Trophoblast cell (in vitro differentiated cells and primary cell): ENCODE measurements at regions not wholly inside any gene's neighbourhood (a gene's known extent, or its start where the extent isn't known, plus 50 kb on each side); places are given as distances from the start of the nearest gene placed in this dataset.

Experiments
- DNase-seq, 2 donors: peaks; one replicate each; pipeline ENCODE4 v3.0.0-alpha.2; 2016
- H2AFZ ChIP-seq: 2 replicates; pipeline ENCODE4 v1.6.1; 2013; ENCODE audit warnings: low read length, moderate library complexity, mild to moderate bottlenecking; ENCODE audit not compliant: insufficient read depth, poor library complexity
- H2AK5ac ChIP-seq: 2 replicates; pipeline ENCODE4 v1.6.1; 2013; ENCODE audit warnings: mild to moderate bottlenecking, low read length
- H2BK120ac ChIP-seq: 2 replicates; pipeline ENCODE4 v1.6.1; 2013; ENCODE audit warnings: low read length, mild to moderate bottlenecking, moderate library complexity; ENCODE audit not compliant: insufficient read depth, poor library complexity
- H2BK12ac ChIP-seq: 2 replicates; pipeline ENCODE4 v1.6.1; 2013; ENCODE audit warnings: mild to moderate bottlenecking, low read length, moderate library complexity
- H2BK5ac ChIP-seq: 2 replicates; pipeline ENCODE4 v1.6.1; 2013; ENCODE audit warnings: low read length, low read depth, moderate library complexity, mild to moderate bottlenecking; ENCODE audit not compliant: poor library complexity
- H3K14ac ChIP-seq: 2 replicates; pipeline ENCODE4 v1.6.1; 2013; ENCODE audit warnings: mild to moderate bottlenecking, low read length
- H3K18ac ChIP-seq: 2 replicates; pipeline ENCODE4 v1.6.1; 2013; ENCODE audit warnings: mild to moderate bottlenecking, low read length
- H3K23ac ChIP-seq: 2 replicates; pipeline ENCODE4 v1.6.1; 2013; ENCODE audit warnings: low read length
- H3K27ac ChIP-seq: 2 replicates; pipeline ENCODE4 v1.5.1; 2013; ENCODE audit warnings: low read depth, mild to moderate bottlenecking, inconsistent platforms, low read length, moderate library complexity
- H3K27me3 ChIP-seq: 2 replicates; pipeline ENCODE4 v1.6.1; 2013; ENCODE audit warnings: inconsistent platforms, mild to moderate bottlenecking, low read length, moderate library complexity; ENCODE audit not compliant: insufficient read depth
- H3K36me3 ChIP-seq, 2 experiments: 1 replicate in 1 of 2; 2 replicates in 1 of 2; pipeline ENCODE4 v1.6.1; 2013; ENCODE audit warnings: low read length in 2 of 2, mild to moderate bottlenecking in 2 of 2, moderate library complexity in 1 of 2; ENCODE audit not compliant: insufficient read depth in 2 of 2, control insufficient read depth in 1 of 2
- H3K4ac ChIP-seq: 2 replicates; pipeline ENCODE4 v1.6.1; 2013; ENCODE audit warnings: low read depth, mild to moderate bottlenecking, low read length, moderate library complexity
- H3K4me1 ChIP-seq, 2 experiments: 1 replicate in 1 of 2; 2 replicates in 1 of 2; pipeline ENCODE4 v1.6.1; 2013; ENCODE audit warnings: low read length in 2 of 2, mild to moderate bottlenecking in 2 of 2, moderate library complexity in 1 of 2; ENCODE audit not compliant: insufficient read depth in 2 of 2, control insufficient read depth in 1 of 2
- H3K4me2 ChIP-seq: 2 replicates; pipeline ENCODE4 v1.6.1; 2013; ENCODE audit warnings: inconsistent platforms, mild to moderate bottlenecking, low read length, moderate library complexity
- H3K4me3 ChIP-seq: 2 replicates; pipeline ENCODE4 v1.5.1; 2013; ENCODE audit warnings: mild to moderate bottlenecking, low read depth, low read length, inconsistent platforms
- H3K79me1 ChIP-seq: one replicate; pipeline ENCODE4 v1.6.1; 2013; ENCODE audit warnings: low read length
- H3K79me2 ChIP-seq: 2 replicates; pipeline ENCODE4 v1.6.1; 2013; ENCODE audit warnings: low read length, mild to moderate bottlenecking; ENCODE audit not compliant: control insufficient read depth, insufficient read depth, poor library complexity
- H3K9ac ChIP-seq: 2 replicates; pipeline ENCODE4 v1.6.1; 2013; ENCODE audit warnings: mild to moderate bottlenecking, low read length
- H3K9me3 ChIP-seq: 2 replicates; pipeline ENCODE4 v1.6.1; 2013; ENCODE audit warnings: low read depth, mild to moderate bottlenecking, control low read depth, inconsistent platforms, low read length; ENCODE audit not compliant: insufficient read depth
- H4K12ac ChIP-seq: 2 replicates; pipeline ENCODE4 v1.6.1; 2013; ENCODE audit warnings: low read depth, mild to moderate bottlenecking, low read length, moderate library complexity
- H4K8ac ChIP-seq: 2 replicates; pipeline ENCODE4 v1.6.1; 2013; ENCODE audit warnings: low read depth, mild to moderate bottlenecking, low read length, moderate library complexity
- H4K91ac ChIP-seq: one replicate; pipeline ENCODE4 v1.6.1; 2013; ENCODE audit warnings: low read depth, mild to moderate bottlenecking, low read length, moderate library complexity
- WGBS: extraction: QIAGEN DNeasy Blood & Tissue Kit; methylation state at CpG from one replicate; pipeline ENCODE4 v1.1.7; 2013; ENCODE audit warnings: missing lambda C conversion rate; ENCODE audit not compliant: insufficient read length, insufficient coverage; ENCODE audit errors: extremely low coverage; 5-methylcytosine and 5-hydroxymethylcytosine counted together

- no peak overlapping the region for H3K14ac ChIP-seq
- no peaks in the 10 kb centered on the region for H3K27me3 ChIP-seq
- no peak overlapping the region for H3K27ac ChIP-seq
- no peaks in the 10 kb centered on the region for H3K4me1 ChIP-seq
- H4K91ac ChIP-seq = no peak overlapping the region
- no peak overlapping the region for H2BK120ac ChIP-seq
- no peak overlapping the region for H3K4me3 ChIP-seq
- no peak overlapping the region for H3K23ac ChIP-seq
- no peak overlapping the region for H4K12ac ChIP-seq
- no peak overlapping the region for H3K9ac ChIP-seq
- H3K4me2 ChIP-seq = no peak overlapping the region
- H3K36me3 ChIP-seq = peaks cover 7 to 28% of the 10 kb centered on the region in 2 experiments
- H2BK5ac ChIP-seq = no peak overlapping the region
- no CpG with 5 or more reads among the region's 3 CpGs for WGBS
- peaks cover 3% of the 10 kb centered on the region for H3K9me3 ChIP-seq
- H3K79me1 ChIP-seq = no peaks in the 10 kb centered on the region
- H2AK5ac ChIP-seq = no peak overlapping the region
- no peaks in the 10 kb centered on the region for H3K79me2 ChIP-seq
- no peak overlapping the region for H3K18ac ChIP-seq
- no peak for DNase-seq
- no peak overlapping the region for H4K8ac ChIP-seq
- H2AFZ ChIP-seq = no peak overlapping the region
- H2BK12ac ChIP-seq = no peak overlapping the region
- no peak overlapping the region for H3K4ac ChIP-seq
Measured at GRCh38 chr17:63378411-63379375, 67.4 kb downstream of the CYB561 start.

- Histone ChIP-seq H3K79me1 (no peaks in the 10 kb centered on the region), H3K9ac (no peak overlapping the region), H3K27me3 (no peaks in the 10 kb centered on the region), H3K23ac (no peak overlapping the region), H3K79me2 (no peaks in the 10 kb centered on the region), H2BK120ac (no peak overlapping the region), H2AK5ac (no peak overlapping the region), H3K4me2 (no peak overlapping the region), H3K4ac (no peak overlapping the region), H3K4me1 (no peaks in the 10 kb centered on the region), H4K12ac (no peak overlapping the region), H3K4me3 (no peak overlapping the region), H2AFZ (no peak overlapping the region), H4K8ac (no peak overlapping the region), H2BK12ac (no peak overlapping the region), H2BK5ac (no peak overlapping the region), H3K18ac (no peak overlapping the region), H3K14ac (no peak overlapping the region), H3K9me3 (peaks cover 3% of the 10 kb centered on the region), H4K91ac (no peak overlapping the region), H3K36me3 (peaks cover 9 to 28% of the 10 kb centered on the region in 2 experiments), H3K27ac (no peak overlapping the region)
- no peak for DNase-seq
- WGBS = no CpG with 5 or more reads among the region's 5 CpGs
Measured at GRCh38 chr17:63379636-63380035, 66.5 kb downstream of the CYB561 start.

GRCh38 chr17:63381101-63381729 lies 64.9 kb downstream of the CYB561 start:
- DNase-seq = peak; percentile 34 to 63
- Histone ChIP-seq H4K8ac (no peak overlapping the region), H3K14ac (no peak overlapping the region), H2BK120ac (no peak overlapping the region), H3K4me2 (no peak overlapping the region), H4K12ac (no peak overlapping the region), H2BK5ac (no peak overlapping the region), H3K18ac (no peak overlapping the region), H3K36me3 (peaks cover 9 to 27% of the 10 kb centered on the region in 2 experiments), H2AFZ (no peak overlapping the region), H4K91ac (no peak overlapping the region), H3K9ac (no peak overlapping the region), H3K79me2 (no peaks in the 10 kb centered on the region), H3K9me3 (peaks cover 3% of the 10 kb centered on the region), H2BK12ac (no peak overlapping the region), H2AK5ac (no peak overlapping the region), H3K23ac (no peak overlapping the region), H3K4ac (no peak overlapping the region), H3K4me1 (no peaks in the 10 kb centered on the region), H3K27ac (no peak overlapping the region), H3K79me1 (no peaks in the 10 kb centered on the region), H3K4me3 (no peak overlapping the region), H3K27me3 (no peaks in the 10 kb centered on the region)
- WGBS = no CpG with 5 or more reads among the region's 4 CpGs

GRCh38 chr17:63382136-63382535 lies 64.0 kb downstream of the CYB561 start:
- H3K4me1 ChIP-seq = no peaks in the 10 kb centered on the region
- no peak overlapping the region for H4K12ac ChIP-seq
- no peak overlapping the region for H2BK120ac ChIP-seq
- H2AFZ ChIP-seq = no peak overlapping the region
- H2AK5ac ChIP-seq = no peak overlapping the region
- H3K4ac ChIP-seq = no peak overlapping the region
- H3K79me1 ChIP-seq = no peaks in the 10 kb centered on the region
- no peaks in the 10 kb centered on the region for H3K27me3 ChIP-seq
- H3K27ac ChIP-seq = no peak overlapping the region
- H2BK5ac ChIP-seq = no peak overlapping the region
- H3K36me3 ChIP-seq = peaks cover 6 to 23% of the 10 kb centered on the region in 2 experiments
- no peak overlapping the region for H4K8ac ChIP-seq
- H4K91ac ChIP-seq = no peak overlapping the region
- no peaks in the 10 kb centered on the region for H3K79me2 ChIP-seq
- no peak overlapping the region for H3K4me3 ChIP-seq
- no CpG with 5 or more reads among the region's 2 CpGs for WGBS
- no peak overlapping the region for H3K4me2 ChIP-seq
- no peak overlapping the region for H3K9ac ChIP-seq
- no peak for DNase-seq
- H3K18ac ChIP-seq = no peak overlapping the region
- H3K23ac ChIP-seq = no peak overlapping the region
- no peaks in the 10 kb centered on the region for H3K9me3 ChIP-seq
- H3K14ac ChIP-seq = no peak overlapping the region
- no peak overlapping the region for H2BK12ac ChIP-seq
